ENCODE measurements at regions not wholly inside any gene's neighbourhood (a gene's known extent, or its start where the extent isn't known, plus 50 kb on each side); places are given as distances from the start of the nearest gene placed in this dataset.

DNA sequence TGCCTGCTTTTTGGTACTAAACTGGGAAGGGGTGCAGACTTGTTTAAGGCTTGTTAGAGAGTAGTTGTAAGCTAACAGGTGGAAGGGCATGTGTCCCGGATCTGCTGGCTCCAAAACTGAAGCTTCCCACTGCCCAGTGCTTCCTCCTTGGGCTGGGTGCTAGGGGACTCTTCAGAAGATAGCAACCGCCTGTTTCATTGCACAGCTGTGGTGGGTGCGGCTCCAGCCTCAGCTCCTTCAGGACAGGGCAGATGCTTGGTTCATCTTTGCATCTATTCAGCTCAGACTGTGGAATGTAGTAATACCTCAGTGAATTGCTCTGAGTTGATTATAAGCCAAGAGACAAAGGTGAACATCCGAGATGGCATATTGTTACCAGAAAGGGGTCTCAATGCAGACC is 527.1 kb downstream of the TYW1 start:
- TF ChIP-seq, protein P1, sequence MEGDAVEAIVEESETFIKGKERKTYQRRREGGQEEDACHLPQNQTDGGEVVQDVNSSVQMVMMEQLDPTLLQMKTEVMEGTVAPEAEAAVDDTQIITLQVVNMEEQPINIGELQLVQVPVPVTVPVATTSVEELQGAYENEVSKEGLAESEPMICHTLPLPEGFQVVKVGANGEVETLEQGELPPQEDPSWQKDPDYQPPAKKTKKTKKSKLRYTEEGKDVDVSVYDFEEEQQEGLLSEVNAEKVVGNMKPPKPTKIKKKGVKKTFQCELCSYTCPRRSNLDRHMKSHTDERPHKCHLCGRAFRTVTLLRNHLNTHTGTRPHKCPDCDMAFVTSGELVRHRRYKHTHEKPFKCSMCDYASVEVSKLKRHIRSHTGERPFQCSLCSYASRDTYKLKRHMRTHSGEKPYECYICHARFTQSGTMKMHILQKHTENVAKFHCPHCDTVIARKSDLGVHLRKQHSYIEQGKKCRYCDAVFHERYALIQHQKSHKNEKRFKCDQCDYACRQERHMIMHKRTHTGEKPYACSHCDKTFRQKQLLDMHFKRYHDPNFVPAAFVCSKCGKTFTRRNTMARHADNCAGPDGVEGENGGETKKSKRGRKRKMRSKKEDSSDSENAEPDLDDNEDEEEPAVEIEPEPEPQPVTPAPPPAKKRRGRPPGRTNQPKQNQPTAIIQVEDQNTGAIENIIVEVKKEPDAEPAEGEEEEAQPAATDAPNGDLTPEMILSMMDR (IDR thresholded peaks at IDR 0.05): no peak
- no peak for TF ChIP-seq POLR2A (IDR thresholded peaks at IDR 0.05)
